Endothelial cell of umbilical vein (primary cell): ENCODE measurements at regions not wholly inside any gene's neighbourhood (a gene's known extent, or its start where the extent isn't known, plus 50 kb on each side); places are given as distances from the start of the nearest gene placed in this dataset.

Source experiments
- BruUV-seq: library from RNA; stranded (reverse); fragments of 400-500 nt; replicated peaks from 2 replicates; lab custom pipeline; 2021; lab: Mats Ljungman, UMichigan
- CTCF ChIA-PET: fragments of 300-600, 350-600 bp; sonication (Branson Sonifier 250); formaldehyde crosslinking; loops from one replicate; lab custom pipeline; 2021; ENCODE audit warnings: antibody characterized with exemption, inconsistent platforms; lab: Charles Lee
- POLR2A ChIA-PET: fragments of 300-600, 350-600 bp; sonication (Branson Sonifier 250); formaldehyde crosslinking; loops from one replicate; lab custom pipeline; 2021; ENCODE audit warnings: antibody characterized with exemption, inconsistent platforms; lab: Charles Lee
- DNase-seq: peaks from one replicate; pipeline ENCODE4 v3.0.0-alpha.2; 2011; ENCODE audit warnings: low read depth, low spot score
- FAIRE-seq: peaks from 2 replicates; lab custom pipeline; 2011; peaks lifted over from hg19 to GRCh38; lab: Jason Lieb, UNC
- H2AFZ ChIP-seq: 2 replicates; pipeline ENCODE4 v1.6.0; 2012; ENCODE audit warnings: low read depth, low read length, control low read depth, inconsistent platforms
- H3K27ac ChIP-seq: 2 replicates; pipeline ENCODE4 v1.5.1; 2011; ENCODE audit warnings: low read depth, mild to moderate bottlenecking, control low read depth, low read length, moderate library complexity; ENCODE audit not compliant: insufficient read depth
- H3K27me3 ChIP-seq, 2 experiments: 2 replicates each; pipeline versions ENCODE4 v1.6.0 to v1.6.1; 2011; ENCODE audit warnings: low read length in 2 of 2, mixed read lengths in 1 of 2; ENCODE audit not compliant: control insufficient read depth in 2 of 2, insufficient read depth in 2 of 2
- H3K36me3 ChIP-seq, 2 experiments: 2 replicates in 1 of 2; 3 replicates in 1 of 2; pipeline ENCODE4 v1.5.1; 2011; ENCODE audit warnings: low read length in 2 of 2, mild to moderate bottlenecking in 1 of 2, moderate library complexity in 1 of 2; ENCODE audit not compliant: control insufficient read depth in 2 of 2, insufficient read depth in 2 of 2; ENCODE audit errors: extremely low read depth in 1 of 2
- H3K4me1 ChIP-seq: 3 replicates; pipeline ENCODE4 v1.5.1; 2011; ENCODE audit warnings: mild to moderate bottlenecking, low read length; ENCODE audit not compliant: control insufficient read depth, insufficient read depth; ENCODE audit errors: extremely low read depth
- H3K4me2 ChIP-seq: 2 replicates; pipeline ENCODE4 v1.6.1; 2011; ENCODE audit warnings: low read length, control low read depth, mixed read lengths; ENCODE audit not compliant: insufficient read depth
- H3K4me3 ChIP-seq, 3 experiments: fragments of 200-600 bp in 1 of 3; sonication (generic), shearing (Covaris generic) in 1 of 3; replicated peaks in 1 of 3; 2 replicates each; pipeline ENCODE4 v1.5.1; 2011 to 2016; ENCODE audit warnings: control low read depth in 3 of 3, low read length in 3 of 3, mild to moderate bottlenecking in 2 of 3, inconsistent platforms in 1 of 3, low read depth in 1 of 3, moderate library complexity in 1 of 3; ENCODE audit not compliant: insufficient read depth in 1 of 3
- H3K79me2 ChIP-seq: 2 replicates; pipeline ENCODE4 v1.6.0; 2012; ENCODE audit warnings: low read length, inconsistent platforms; ENCODE audit not compliant: control insufficient read depth, insufficient read depth
- H3K9ac ChIP-seq: replicated peaks from 2 replicates; pipeline ENCODE3; 2011; ENCODE audit warnings: low read length, control low read depth; ENCODE audit not compliant: insufficient read depth; ENCODE audit errors: extremely low read depth
- H3K9me1 ChIP-seq: replicated peaks from 3 replicates; pipeline ENCODE4 v1.6.0; 2011; ENCODE audit warnings: mild to moderate bottlenecking, low read length; ENCODE audit not compliant: control insufficient read depth, insufficient read depth; ENCODE audit errors: extremely low read depth
- H3K9me3 ChIP-seq: replicated peaks from 2 replicates; pipeline ENCODE4 v1.5.1; 2012; ENCODE audit warnings: low read length, inconsistent platforms; ENCODE audit not compliant: control insufficient read depth, insufficient read depth
- H4K20me1 ChIP-seq: replicated peaks from 2 replicates; pipeline ENCODE3; 2011; ENCODE audit warnings: mild to moderate bottlenecking, low read length; ENCODE audit not compliant: control insufficient read depth, insufficient read depth; ENCODE audit errors: extremely low read depth
- CTCF ChIP-seq, 2 donors: IDR thresholded peaks; 1 replicate in 1 of 2; 2 replicates in 1 of 2; pipeline ENCODE4 v1.5.1; 2011; ENCODE audit warnings: low read length in 2 of 2, mild to moderate bottlenecking in 2 of 2, moderate library complexity in 2 of 2, control low read depth in 1 of 2, inconsistent platforms in 1 of 2, low read depth in 1 of 2; ENCODE audit not compliant: insufficient read depth in 1 of 2; ENCODE audit errors: extremely low read depth in 1 of 2
- EZH2 ChIP-seq: IDR thresholded peaks from 2 replicates; pipeline ENCODE4 v1.6.1; 2012; ENCODE audit warnings: borderline replicate concordance, low read depth, mild to moderate bottlenecking, moderate library complexity, low read length, inconsistent platforms; ENCODE audit not compliant: severe bottlenecking
- FOS ChIP-seq: IDR thresholded peaks from 2 replicates; pipeline ENCODE4 v1.6.1; 2011; ENCODE audit warnings: mild to moderate bottlenecking, low read length, moderate library complexity, borderline replicate concordance; ENCODE audit not compliant: insufficient read depth
- GATA2 ChIP-seq: IDR thresholded peaks from 2 replicates; pipeline ENCODE4 v1.7.0; 2011; ENCODE audit warnings: low read depth, mild to moderate bottlenecking, moderate library complexity, mixed read lengths, low read length; ENCODE audit not compliant: insufficient read length, insufficient read depth
- JUN ChIP-seq: IDR thresholded peaks from 2 replicates; pipeline ENCODE4 v1.6.1; 2011; ENCODE audit warnings: borderline replicate concordance, low read depth; ENCODE audit not compliant: insufficient read length, insufficient read depth
- MAX ChIP-seq: IDR thresholded peaks from 2 replicates; pipeline ENCODE4 v1.6.1; 2011; ENCODE audit not compliant: insufficient read depth, insufficient read length
- MYC ChIP-seq: IDR thresholded peaks from one replicate; pipeline ENCODE4 v1.6.1; 2011; ENCODE audit warnings: mild to moderate bottlenecking, low read depth, low read length
- POLR2A ChIP-seq: IDR thresholded peaks from 2 replicates; pipeline ENCODE4 v1.6.1; 2012; ENCODE audit warnings: low read depth, mild to moderate bottlenecking, control low read depth, low read length
- POLR2AphosphoS5 ChIP-seq: IDR thresholded peaks from 2 replicates; pipeline ENCODE4 v1.6.1; 2012; ENCODE audit warnings: low read depth, mild to moderate bottlenecking, control low read depth, low read length, moderate library complexity; ENCODE audit not compliant: insufficient read depth
- dilution Hi-C: fragments of 300-500 bp; cut with MboI; formaldehyde crosslinking; loops from one replicate; pipeline ENCODE4 v1.15.0; 2019; ENCODE audit warnings: low sequenced_read_pairs; ENCODE audit not compliant: extremely low pct_ligation_motif_present
- intact Hi-C: fragments of 100-400 bp; cut with micrococcal nuclease; formaldehyde crosslinking; loops from one replicate; pipeline ENCODE4 v1.10.0; 2022

- dilution Hi-C loops (no loop called here), intact Hi-C loops (no loop called here)
- H3K4me2 ChIP-seq = no peak overlapping the region
- no peaks in the 10 kb centered on the region for H3K27me3 ChIP-seq
- no peak overlapping the region for H2AFZ ChIP-seq
- no peaks in the 10 kb centered on the region for H3K79me2 ChIP-seq
- H3K4me1 ChIP-seq = peaks cover 7% of the 10 kb centered on the region
- DNase-seq = no peak
- ChIA-PET CTCF (interaction anchor here (1.0 to 1.3 kb wide), 3 partner anchors 10 to 15 kb away, joined by 3 to 4 read pairs (median 3); no protein-coding TSS in a partner anchor), POLR2A (no interaction called here)
- H4K20me1 ChIP-seq = no peaks in the 10 kb centered on the region
- no peak overlapping the region for H3K4me3 ChIP-seq
- H3K9me1 ChIP-seq = no peaks in the 10 kb centered on the region
- FAIRE-seq = no peak
- no TSS peak for BruUV-seq
- H3K9ac ChIP-seq = no peak overlapping the region
- H3K36me3 ChIP-seq = no peaks in the 10 kb centered on the region
- no peaks in the 10 kb centered on the region for H3K9me3 ChIP-seq
- TF ChIP-seq MAX (no peak), GATA2 (no peak), FOS (no peak), JUN (no peak), MYC (no peak), POLR2AphosphoS5 (no peak), EZH2 (no peak)
- H3K27ac ChIP-seq = no peak overlapping the region
These were observed 278.7 kb downstream of the KLF5 start for GRCh38 chr13:73337532-73337931.

- Histone ChIP-seq H3K9me3 (no peaks in the 10 kb centered on the region), H3K9ac (no peak overlapping the region), H3K4me2 (no peak overlapping the region), H3K9me1 (no peaks in the 10 kb centered on the region), H3K27me3 (no peaks in the 10 kb centered on the region), H4K20me1 (no peaks in the 10 kb centered on the region), H2AFZ (no peak overlapping the region), H3K36me3 (no peaks in the 10 kb centered on the region), H3K4me1 (peaks cover 7% of the 10 kb centered on the region), H3K27ac (no peak overlapping the region), H3K4me3 (no peak overlapping the region), H3K79me2 (no peaks in the 10 kb centered on the region)
- intact Hi-C loops = no loop called here
- DNase-seq (no peak), FAIRE-seq (no peak)
- no TSS peak for BruUV-seq
- CTCF ChIA-PET = no interaction called here
- POLR2A ChIA-PET = no interaction called here
- dilution Hi-C loops = no loop called here
- TF ChIP-seq EZH2 (no peak), CTCF (IDR thresholded peaks at IDR 0.05; ENCODE audit: extremely low read depth in 1 of 2, insufficient read depth in 1 of 2, low read depth in 1 of 2, low read length in 2 of 2) (no peak), POLR2AphosphoS5 (no peak), MYC (no peak), FOS (no peak), MAX (no peak), JUN (no peak), GATA2 (no peak), POLR2A (no peak)
These were observed 278.0 kb downstream of the KLF5 start for GRCh38 chr13:73336773-73337172.
